ENCODE measurements at regions not wholly inside any gene's neighbourhood (a gene's known extent, or its start where the extent isn't known, plus 50 kb on each side); places are given as distances from the start of the nearest gene placed in this dataset.
"Not testable (repeated sequence)": the region's sequence is repeated elsewhere in the genome, so short reads cannot be mapped to it uniquely, and the experiment has no call there.

DNA sequence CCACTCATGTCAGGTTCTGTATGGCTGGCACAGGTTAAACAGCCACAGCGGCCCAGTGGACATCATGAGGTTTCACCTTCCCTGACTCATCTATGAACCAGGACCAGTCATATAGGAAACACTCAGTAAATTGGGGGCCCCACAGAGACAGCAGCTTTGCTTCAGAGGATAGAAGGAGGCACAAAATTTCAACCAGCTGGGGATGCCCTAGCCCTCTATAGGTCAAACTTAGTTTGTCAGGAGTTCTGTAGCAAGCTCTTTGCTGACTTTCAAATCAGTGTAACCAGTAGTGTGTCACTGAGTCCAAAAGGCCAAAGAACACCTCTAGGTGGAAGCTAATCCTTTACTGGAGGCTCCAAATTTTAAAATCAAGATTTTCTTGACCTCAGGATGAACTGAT is 4157.8 kb upstream of the TPTE start:
- not testable (repeated sequence) for H3K27ac ChIP-seq

DNA sequence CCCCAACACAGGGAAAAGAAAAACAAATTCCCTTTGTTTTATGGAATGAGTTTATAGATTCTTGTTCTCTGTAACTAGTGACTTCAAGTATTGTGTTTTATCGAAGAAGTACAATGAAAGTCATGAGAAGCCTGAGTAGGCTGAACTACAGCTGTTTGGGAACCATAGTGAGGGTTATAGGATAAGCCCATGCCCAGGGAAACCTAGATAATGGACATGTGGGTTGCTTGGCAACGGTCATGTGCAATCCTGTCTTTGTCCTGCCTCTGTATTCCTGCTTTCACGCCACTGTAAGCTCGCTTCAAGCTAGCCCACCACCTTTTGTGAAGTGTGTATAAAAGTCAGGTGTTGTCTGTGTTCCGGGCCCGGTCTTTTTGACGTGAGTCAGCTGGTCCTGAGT is 4152.6 kb upstream of the TPTE start:
- H3K27ac ChIP-seq, result not testable (repeated sequence)

DNA sequence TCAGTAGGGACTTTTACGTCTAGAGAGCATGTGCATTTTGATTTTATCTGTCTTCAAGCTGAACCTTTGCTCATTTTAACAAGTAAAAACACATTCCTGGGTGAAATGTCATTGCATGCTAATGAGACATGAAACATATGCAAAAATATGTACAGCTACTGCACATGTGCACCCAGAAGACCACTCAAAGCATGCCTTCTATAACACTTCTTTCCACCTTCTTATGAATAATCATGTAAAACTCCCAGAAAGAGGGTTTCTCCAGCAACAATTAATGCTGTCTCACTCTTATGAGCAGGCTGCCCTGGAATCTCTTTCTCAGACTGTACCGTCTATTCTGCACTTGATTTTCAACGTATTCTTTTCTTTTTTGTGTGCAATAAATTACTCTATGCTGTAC is 4148.1 kb upstream of the TPTE start:
- H3K27ac ChIP-seq, result not testable (repeated sequence)

DNA sequence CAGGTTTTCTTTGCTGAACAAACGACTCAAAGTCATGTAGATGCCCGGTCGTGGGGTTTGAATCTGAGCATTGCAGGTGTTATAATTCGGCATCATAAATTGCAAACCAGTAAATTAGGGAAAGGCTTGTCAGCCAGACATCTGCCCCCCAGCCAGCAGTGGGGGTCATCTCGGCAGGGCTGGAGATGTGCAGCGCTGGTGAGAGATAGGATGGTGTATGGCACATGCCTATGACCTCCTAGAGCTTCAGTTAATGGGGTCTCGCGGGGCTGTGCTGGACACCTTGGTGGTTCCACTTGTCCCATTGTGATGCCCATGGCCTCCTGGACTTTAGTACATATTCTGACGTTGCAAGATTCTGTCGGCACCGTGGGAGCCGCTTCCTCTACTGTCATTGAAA is 4147.2 kb upstream of the TPTE start:
- not testable (repeated sequence) for H3K27ac ChIP-seq

DNA sequence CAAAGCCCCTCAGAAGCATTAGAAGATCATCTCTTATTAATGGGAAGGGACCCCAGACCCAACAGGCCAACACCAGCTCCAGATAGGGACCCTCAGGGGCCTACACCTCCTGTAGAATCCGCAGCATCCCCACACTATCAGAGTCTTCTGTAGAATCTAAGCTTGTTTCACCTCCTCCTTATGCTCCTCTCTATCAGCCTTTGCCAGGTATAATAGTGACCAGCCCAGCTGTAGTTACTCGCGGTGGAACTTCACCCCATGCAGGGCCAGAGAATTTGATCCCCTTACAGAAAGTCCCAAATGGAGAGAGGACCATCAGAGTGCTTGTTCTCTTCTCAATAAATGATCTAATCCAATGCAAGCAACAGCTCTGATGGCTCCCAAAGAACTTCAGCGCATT is 4146.5 kb upstream of the TPTE start:
- not testable (repeated sequence) for H3K27ac ChIP-seq

More for the DNA sequence above, 4147.2 kb upstream of the TPTE start:
- TF ChIP-seq, protein P1, sequence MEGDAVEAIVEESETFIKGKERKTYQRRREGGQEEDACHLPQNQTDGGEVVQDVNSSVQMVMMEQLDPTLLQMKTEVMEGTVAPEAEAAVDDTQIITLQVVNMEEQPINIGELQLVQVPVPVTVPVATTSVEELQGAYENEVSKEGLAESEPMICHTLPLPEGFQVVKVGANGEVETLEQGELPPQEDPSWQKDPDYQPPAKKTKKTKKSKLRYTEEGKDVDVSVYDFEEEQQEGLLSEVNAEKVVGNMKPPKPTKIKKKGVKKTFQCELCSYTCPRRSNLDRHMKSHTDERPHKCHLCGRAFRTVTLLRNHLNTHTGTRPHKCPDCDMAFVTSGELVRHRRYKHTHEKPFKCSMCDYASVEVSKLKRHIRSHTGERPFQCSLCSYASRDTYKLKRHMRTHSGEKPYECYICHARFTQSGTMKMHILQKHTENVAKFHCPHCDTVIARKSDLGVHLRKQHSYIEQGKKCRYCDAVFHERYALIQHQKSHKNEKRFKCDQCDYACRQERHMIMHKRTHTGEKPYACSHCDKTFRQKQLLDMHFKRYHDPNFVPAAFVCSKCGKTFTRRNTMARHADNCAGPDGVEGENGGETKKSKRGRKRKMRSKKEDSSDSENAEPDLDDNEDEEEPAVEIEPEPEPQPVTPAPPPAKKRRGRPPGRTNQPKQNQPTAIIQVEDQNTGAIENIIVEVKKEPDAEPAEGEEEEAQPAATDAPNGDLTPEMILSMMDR (conservative IDR thresholded peaks at IDR 0.05), result peak; percentile 50

DNA sequence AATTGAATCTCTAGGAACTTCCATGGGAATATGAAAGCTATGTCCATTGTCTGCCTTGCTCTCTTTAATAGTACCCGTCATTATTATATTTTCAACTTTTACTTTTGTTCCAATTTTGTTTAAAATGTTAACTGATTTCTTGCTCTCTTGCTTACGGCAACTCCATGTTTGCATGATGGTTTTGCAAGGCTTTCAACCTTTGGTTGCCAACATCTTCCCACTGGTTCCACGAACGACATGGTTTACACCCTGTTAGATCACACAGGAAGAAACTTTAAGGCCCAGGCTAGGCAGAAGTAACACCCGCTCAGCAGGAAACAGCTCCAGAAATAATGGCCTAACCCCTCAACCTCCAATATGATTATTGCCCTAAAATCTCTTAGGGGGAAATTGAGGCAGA is 4145.6 kb upstream of the TPTE start:
- not testable (repeated sequence) for H3K27ac ChIP-seq

DNA sequence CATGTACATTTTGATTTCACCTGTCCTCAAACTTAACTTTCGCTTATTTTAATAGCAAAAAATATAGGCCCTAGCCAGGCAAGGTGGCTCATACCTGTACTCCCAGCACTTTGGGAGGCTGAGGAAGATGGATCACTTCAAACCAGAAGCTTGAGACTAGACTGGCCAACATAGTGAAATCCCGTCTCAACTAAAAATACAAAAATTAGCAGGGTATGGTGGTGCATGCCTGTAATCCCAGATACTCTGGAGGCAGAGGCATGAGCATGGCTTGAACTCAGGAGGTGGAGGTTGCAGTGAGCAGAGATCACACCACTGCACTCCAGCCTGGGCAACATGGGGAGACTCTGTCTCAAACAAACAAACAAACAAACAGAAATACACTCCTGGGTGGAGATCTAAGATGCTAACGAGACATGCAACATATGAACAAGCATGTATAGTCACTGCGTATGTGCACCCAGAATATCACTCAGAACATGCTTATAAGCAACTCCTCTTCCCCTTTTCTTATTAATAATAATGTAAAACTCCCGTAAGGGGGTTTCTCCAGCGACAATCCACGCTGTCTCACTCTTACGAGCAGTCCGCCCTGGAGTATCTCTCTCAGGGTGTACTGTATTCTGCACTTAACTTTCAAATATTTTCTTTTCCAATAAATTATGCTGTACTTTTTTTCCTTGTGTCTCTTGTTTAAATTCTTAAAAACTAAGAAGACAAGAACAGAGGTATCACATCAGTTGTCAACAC is 4144.9 kb upstream of the TPTE start:
- H3K27ac ChIP-seq, result not testable (repeated sequence)
